ENCODE measurements at regions not wholly inside any gene's neighbourhood (a gene's known extent, or its start where the extent isn't known, plus 50 kb on each side); places are given as distances from the start of the nearest gene placed in this dataset.
"Not testable (repeated sequence)": the region's sequence is repeated elsewhere in the genome, so short reads cannot be mapped to it uniquely, and the experiment has no call there.

- no peak for TF ChIP-seq CTCF (IDR thresholded peaks at IDR 0.05; ENCODE audit: low read depth, low read length)
- ChIA-PET POLR2A (no interaction called here), CTCF (no interaction called here)
- H3K4me3 ChIP-seq (ENCODE audit: low read depth, low read length) = no peak overlapping the region
- H3K27ac ChIP-seq (ENCODE audit: low read depth, low read length) = no peak overlapping the region
- H3K9me3 ChIP-seq (ENCODE audit: control insufficient read depth, insufficient read depth, low read length) = no peaks in the 10 kb centered on the region
- no peaks in the 10 kb centered on the region for H3K27me3 ChIP-seq (ENCODE audit: control insufficient read depth, insufficient read depth, low read length)
- DNase-seq (ENCODE audit: low read depth, low spot score) = no peak
Observed at GRCh38 chr1:197994907-197995407, 77.8 kb downstream of the LHX9 start.

- CTCF ChIA-PET = no interaction called here
- no peak overlapping the region for H3K4me3 ChIP-seq (ENCODE audit: low read depth, low read length)
- no peak for TF ChIP-seq CTCF (IDR thresholded peaks at IDR 0.05; ENCODE audit: low read depth, low read length)
- no peaks in the 10 kb centered on the region for H3K9me3 ChIP-seq (ENCODE audit: control insufficient read depth, insufficient read depth, low read length)
- POLR2A ChIA-PET = no interaction called here
- no peak overlapping the region for H3K27ac ChIP-seq (ENCODE audit: low read depth, low read length)
- DNase-seq (ENCODE audit: low read depth, low spot score) = no peak
- no peaks in the 10 kb centered on the region for H3K27me3 ChIP-seq (ENCODE audit: control insufficient read depth, insufficient read depth, low read length)
Observed at GRCh38 chr1:197995408-197996258, 78.5 kb downstream of the LHX9 start.

GRCh38 chr1:197996259-197996512, 79.0 kb downstream of the LHX9 start:
- H3K27me3 ChIP-seq (ENCODE audit: control insufficient read depth, insufficient read depth, low read length); POLR2A ChIA-PET; H3K27ac ChIP-seq (ENCODE audit: low read depth, low read length); CTCF ChIA-PET; DNase-seq (ENCODE audit: low read depth, low spot score); H3K9me3 ChIP-seq (ENCODE audit: control insufficient read depth, insufficient read depth, low read length); H3K4me3 ChIP-seq (ENCODE audit: low read depth, low read length): not testable (repeated sequence)

- H3K9me3 ChIP-seq (ENCODE audit: control insufficient read depth, insufficient read depth, low read length) = no peaks in the 10 kb centered on the region
- H3K4me3 ChIP-seq (ENCODE audit: low read depth, low read length) = no peak overlapping the region
- TF ChIP-seq CTCF (IDR thresholded peaks at IDR 0.05; ENCODE audit: low read depth, low read length) = no peak
- H3K27me3 ChIP-seq (ENCODE audit: control insufficient read depth, insufficient read depth, low read length) = no peaks in the 10 kb centered on the region
- no peak overlapping the region for H3K27ac ChIP-seq (ENCODE audit: low read depth, low read length)
- POLR2A ChIA-PET = no interaction called here
- CTCF ChIA-PET = no interaction called here
- no peak for DNase-seq (ENCODE audit: low read depth, low spot score)
Observed at GRCh38 chr1:197998110-197998509, 80.9 kb downstream of the LHX9 start.

- TF ChIP-seq CTCF (IDR thresholded peaks at IDR 0.05; ENCODE audit: low read depth, low read length) = no peak
- Histone ChIP-seq H3K27me3 (ENCODE audit: control insufficient read depth, insufficient read depth, low read length) (no peaks in the 10 kb centered on the region), H3K4me3 (ENCODE audit: low read depth, low read length) (no peak overlapping the region), H3K27ac (ENCODE audit: low read depth, low read length) (no peak overlapping the region), H3K9me3 (ENCODE audit: control insufficient read depth, insufficient read depth, low read length) (no peaks in the 10 kb centered on the region)
- no peak for DNase-seq (ENCODE audit: low read depth, low spot score)
- CTCF ChIA-PET = no interaction called here
- POLR2A ChIA-PET = no interaction called here
Observed at GRCh38 chr1:198001776-198002408, 84.7 kb downstream of the LHX9 start.

All from AG04450 (cell line).